NB4 (cell line): ENCODE measurements at regions not wholly inside any gene's neighbourhood (a gene's known extent, or its start where the extent isn't known, plus 50 kb on each side); places are given as distances from the start of the nearest gene placed in this dataset.

Source experiments
- DNase-seq: peaks from one replicate; pipeline ENCODE4 v3.0.0; 2010; ENCODE audit warnings: low read depth
- H3K4me3 ChIP-seq: one replicate; pipeline ENCODE4 v1.5.1; 2011; ENCODE audit warnings: mild to moderate bottlenecking, low read depth, low read length, moderate library complexity
- CTCF ChIP-seq: IDR thresholded peaks from one replicate; pipeline ENCODE4 v1.5.1; 2012; ENCODE audit warnings: low read depth, low read length
- MAX ChIP-seq: IDR thresholded peaks from 2 replicates; pipeline ENCODE4 v1.6.1; 2011; ENCODE audit warnings: low read depth, low read length
- MYC ChIP-seq: IDR thresholded peaks from 2 replicates; pipeline ENCODE4 v1.6.1; 2011; ENCODE audit warnings: low read depth, low read length
- POLR2A ChIP-seq: IDR thresholded peaks from 2 replicates; pipeline ENCODE4 v1.6.1; 2011; ENCODE audit warnings: mild to moderate bottlenecking; ENCODE audit not compliant: insufficient read length; ENCODE audit errors: extremely low read depth

DNA sequence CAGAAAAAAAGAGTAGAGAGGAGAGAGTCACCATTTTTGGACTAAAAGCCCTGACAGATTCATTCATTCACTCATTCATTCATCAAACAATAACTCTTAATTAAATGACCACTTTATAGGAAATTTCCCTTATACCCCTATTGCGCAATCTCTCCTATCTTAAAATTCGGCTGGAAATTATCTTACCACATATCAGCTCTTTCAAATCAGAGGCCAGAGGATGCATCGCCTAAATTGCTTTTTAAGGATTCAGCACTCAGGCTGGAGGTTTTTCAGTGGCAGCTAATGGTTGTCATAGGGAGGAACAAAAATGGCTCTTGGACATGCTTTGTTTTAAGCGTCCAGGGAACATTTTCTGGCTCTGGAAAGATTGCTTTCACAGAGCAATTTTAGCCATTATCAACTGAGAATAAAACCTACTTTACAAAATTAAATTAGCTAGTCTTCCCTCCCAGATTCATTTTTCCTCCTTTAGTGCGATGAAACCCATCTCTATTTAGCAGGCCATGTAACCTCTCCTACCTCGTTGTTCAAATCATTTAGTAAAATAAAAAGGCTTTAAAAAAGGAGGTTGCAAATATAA is 115.2 kb downstream of the OLFM4 start:
- H3K4me3 ChIP-seq: no peak overlapping the region
- no peak for DNase-seq
- no peak for TF ChIP-seq CTCF
- TF ChIP-seq MAX: no peak
- no peak for TF ChIP-seq MYC
- no peak for TF ChIP-seq POLR2A

DNA sequence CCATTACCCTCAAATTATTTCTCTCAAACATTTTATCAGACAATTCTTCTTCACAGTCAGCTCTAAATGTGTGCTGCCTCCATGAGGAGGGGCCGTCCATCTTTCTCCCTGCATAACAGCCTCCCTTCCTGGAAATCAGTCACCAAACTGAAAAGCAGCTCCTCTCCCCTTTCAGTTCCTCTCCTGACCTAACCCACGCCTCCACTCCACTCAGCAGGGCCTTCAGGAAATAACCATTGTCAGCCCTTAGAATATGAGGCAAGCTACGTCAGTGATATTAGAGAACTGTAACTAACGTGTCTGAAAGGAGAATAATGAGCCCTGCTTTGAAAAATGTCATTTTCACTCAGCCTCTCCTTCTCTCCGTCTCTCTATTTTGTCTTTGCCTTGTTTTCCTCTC is 116.2 kb downstream of the OLFM4 start:
- no peak overlapping the region for H3K4me3 ChIP-seq
- TF ChIP-seq CTCF: no peak
- no peak for TF ChIP-seq MAX
- no peak for TF ChIP-seq POLR2A
- no peak for TF ChIP-seq MYC
- DNase-seq: no peak

DNA sequence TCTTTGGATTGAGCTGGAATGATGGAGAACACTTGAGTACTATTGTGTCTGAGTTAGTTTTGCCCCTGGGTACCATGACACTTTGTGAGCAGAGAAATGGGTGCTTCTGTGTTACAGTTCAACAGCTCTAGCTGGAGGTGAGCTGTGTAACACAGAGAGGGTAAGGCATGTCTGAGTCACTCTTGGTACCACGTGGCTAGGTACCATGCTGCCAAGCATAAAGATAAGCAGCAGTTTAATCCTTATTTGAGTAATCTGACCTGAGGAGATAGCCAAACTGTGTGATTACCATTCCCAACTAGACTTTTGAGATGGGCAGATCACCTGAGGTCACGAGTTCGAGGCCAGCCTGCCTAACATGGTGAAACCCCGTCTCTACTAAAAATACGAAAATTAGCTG is 122.0 kb downstream of the OLFM4 start:
- DNase-seq: no peak
- TF ChIP-seq MAX (peak; percentile 57), MYC (no peak)
- H3K4me3 ChIP-seq: no peak overlapping the region

DNA sequence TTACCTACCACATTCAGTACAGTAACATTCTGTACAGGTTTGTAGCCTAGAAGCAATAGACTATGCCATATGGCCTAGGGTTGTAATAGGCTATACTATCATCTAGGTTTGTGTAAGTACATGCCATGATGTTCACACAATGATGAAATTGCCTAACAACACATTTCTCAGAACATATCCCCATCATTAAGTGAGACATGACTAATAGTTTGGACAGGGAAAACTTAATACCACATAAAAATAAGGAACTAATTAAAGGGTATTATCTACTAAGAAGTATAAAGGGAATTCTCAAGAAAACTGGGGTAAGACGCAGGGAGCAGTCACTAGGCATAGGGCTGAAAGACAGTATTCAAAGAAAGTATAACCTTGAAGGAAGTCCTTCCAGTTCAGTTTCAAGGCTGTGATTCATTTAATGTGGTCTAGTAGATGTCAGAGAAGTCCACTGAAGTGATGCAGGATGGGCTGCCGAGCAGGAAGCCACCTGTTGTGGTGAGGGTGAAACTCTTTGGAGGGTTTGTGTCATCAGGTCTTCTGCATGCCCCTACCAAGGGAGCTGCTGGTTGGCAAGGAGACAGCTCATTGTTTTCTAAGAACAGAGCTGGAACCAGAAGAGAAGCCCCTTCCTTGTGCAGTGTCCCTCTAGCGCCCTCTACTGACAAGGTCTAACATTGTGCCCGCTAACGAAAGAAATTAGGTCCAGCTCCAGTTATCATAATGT is 122.9 kb downstream of the OLFM4 start:
- peak; percentile 74 for DNase-seq
- H3K4me3 ChIP-seq: no peak overlapping the region
- TF ChIP-seq MYC: no peak
- TF ChIP-seq MAX: peak; percentile 32; the same call in 1 of the 2 replicates
- TF ChIP-seq CTCF: peak; percentile 96

GRCh38 chr13:53152057-53152421 is 123.4 kb downstream of the OLFM4 start:
- TF ChIP-seq POLR2A: no peak
- TF ChIP-seq CTCF: no peak
- TF ChIP-seq MAX: no peak
- no peak for TF ChIP-seq MYC
- no peak for DNase-seq
- H3K4me3 ChIP-seq: no peak overlapping the region

GRCh38 chr13:53158201-53158600 is 129.6 kb downstream of the OLFM4 start:
- no peak for TF ChIP-seq MYC
- no peak for TF ChIP-seq MAX
- no peak for TF ChIP-seq CTCF
- no peak for TF ChIP-seq POLR2A
- no peak overlapping the region for H3K4me3 ChIP-seq
- no peak for DNase-seq
